GM18907 (cell line): ENCODE measurements at regions not wholly inside any gene's neighbourhood (a gene's known extent, or its start where the extent isn't known, plus 50 kb on each side); places are given as distances from the start of the nearest gene placed in this dataset.

Source experiments
- ATAC-seq: cut with Tn5 transposase; IDR thresholded peaks from one replicate; pipeline ENCODE4 v1.9.1; 2021; ENCODE audit warnings: mild to moderate bottlenecking, moderate library complexity; ENCODE audit not compliant: unreplicated experiment

- no peak for ATAC-seq
Measured at GRCh38 chr18:27899893-27900292, 277.0 kb downstream of the CDH2 start.

GRCh38 chr18:27894746-27895145 is 282.2 kb downstream of the CDH2 start:
- no peak for ATAC-seq

- ATAC-seq = no peak
Measured at GRCh38 chr18:27887711-27888495, 289.0 kb downstream of the CDH2 start.

- ATAC-seq = no peak
Measured at GRCh38 chr18:27887287-27887686, 289.6 kb downstream of the CDH2 start.

GRCh38 chr18:27879540-27879939 is 297.4 kb downstream of the CDH2 start:
- no peak for ATAC-seq

GRCh38 chr18:27871726-27872125 is 305.2 kb downstream of the CDH2 start:
- no peak for ATAC-seq

- no peak for ATAC-seq
Measured at GRCh38 chr18:27869735-27870134, 307.2 kb downstream of the CDH2 start.

- no peak for ATAC-seq
Measured at GRCh38 chr18:27865431-27865830, 311.5 kb downstream of the CDH2 start.

GRCh38 chr18:27863780-27864430 is 313.0 kb downstream of the CDH2 start:
- ATAC-seq = no peak

GRCh38 chr18:27862041-27862682 is 314.8 kb downstream of the CDH2 start:
- no peak for ATAC-seq

GRCh38 chr18:27861539-27861938 is 315.4 kb downstream of the CDH2 start:
- ATAC-seq = no peak

GRCh38 chr18:27860701-27861107 is 316.2 kb downstream of the CDH2 start:
- ATAC-seq = no peak

- ATAC-seq = no peak
Measured at GRCh38 chr18:27860011-27860410, 316.9 kb downstream of the CDH2 start.

GRCh38 chr18:27856820-27857219 is 320.1 kb downstream of the CDH2 start:
- no peak for ATAC-seq

GRCh38 chr18:27855486-27855885 is 321.4 kb downstream of the CDH2 start:
- ATAC-seq = no peak

GRCh38 chr18:27854631-27855030 is 322.3 kb downstream of the CDH2 start:
- no peak for ATAC-seq

GRCh38 chr18:27848336-27848735 is 328.6 kb downstream of the CDH2 start:
- no peak for ATAC-seq

GRCh38 chr18:27847412-27847811 is 329.5 kb downstream of the CDH2 start:
- no peak for ATAC-seq

- no peak for ATAC-seq
Measured at GRCh38 chr18:27845897-27846296, 331.0 kb downstream of the CDH2 start.

- no peak for ATAC-seq
Measured at GRCh38 chr18:27843783-27844777, 332.9 kb downstream of the CDH2 start.

GRCh38 chr18:27839141-27839540 is 337.8 kb downstream of the CDH2 start:
- no peak for ATAC-seq
